Thoracic aorta (tissue), 2 donors: ENCODE measurements at regions not wholly inside any gene's neighbourhood (a gene's known extent, or its start where the extent isn't known, plus 50 kb on each side); places are given as distances from the start of the nearest gene placed in this dataset.

Source experiments
- ATAC-seq: fragments of 150-250 bp; one replicate; pipeline ENCODE4 v1.8.0; 2017; ENCODE audit warnings: low read depth; ENCODE audit not compliant: insufficient number of reproducible peaks, low FRiP score
- DNase-seq: peaks from one replicate; pipeline ENCODE4 v3.0.0-alpha.2; 2020; ENCODE audit warnings: low spot score
- H3K27ac ChIP-seq, 2 donors: fragments of 200-600 bp; sonication (generic); 1 replicate in 1 of 2; 2 replicates in 1 of 2; pipeline ENCODE4 v1.5.1; 2016; ENCODE audit warnings: mild to moderate bottlenecking in 2 of 2, moderate library complexity in 2 of 2
- H3K27me3 ChIP-seq: fragments of 200-600 bp; sonication (generic); replicated peaks from 2 replicates; pipeline ENCODE4 v1.6.0; 2016; ENCODE audit warnings: mild to moderate bottlenecking; ENCODE audit not compliant: insufficient read depth
- H3K36me3 ChIP-seq: fragments of 200-600 bp; sonication (generic); one replicate; pipeline ENCODE4 v1.5.1; 2016
- H3K4me1 ChIP-seq, 2 donors: fragments of 200-600 bp; sonication (generic); 1 replicate in 1 of 2; 2 replicates in 1 of 2; pipeline versions ENCODE4 v1.5.1 to v1.6.0; 2016; ENCODE audit warnings: low read depth in 2 of 2, mild to moderate bottlenecking in 1 of 2; ENCODE audit not compliant: control insufficient read depth in 1 of 2
- H3K4me3 ChIP-seq: fragments of 200-600 bp; sonication (generic); 2 replicates; pipeline ENCODE4 v1.5.1; 2016; ENCODE audit warnings: mild to moderate bottlenecking
- H3K9me3 ChIP-seq: fragments of 200-600 bp; sonication (generic); 2 replicates; pipeline ENCODE4 v1.5.1; 2016
- TF ChIP-seq, protein P1 (sequence below): fragments of 200-600 bp; sonication (generic); IDR thresholded peaks from one replicate; pipeline ENCODE4 v1.5.1; 2019; ENCODE audit warnings: antibody characterized with exemption

DNA sequence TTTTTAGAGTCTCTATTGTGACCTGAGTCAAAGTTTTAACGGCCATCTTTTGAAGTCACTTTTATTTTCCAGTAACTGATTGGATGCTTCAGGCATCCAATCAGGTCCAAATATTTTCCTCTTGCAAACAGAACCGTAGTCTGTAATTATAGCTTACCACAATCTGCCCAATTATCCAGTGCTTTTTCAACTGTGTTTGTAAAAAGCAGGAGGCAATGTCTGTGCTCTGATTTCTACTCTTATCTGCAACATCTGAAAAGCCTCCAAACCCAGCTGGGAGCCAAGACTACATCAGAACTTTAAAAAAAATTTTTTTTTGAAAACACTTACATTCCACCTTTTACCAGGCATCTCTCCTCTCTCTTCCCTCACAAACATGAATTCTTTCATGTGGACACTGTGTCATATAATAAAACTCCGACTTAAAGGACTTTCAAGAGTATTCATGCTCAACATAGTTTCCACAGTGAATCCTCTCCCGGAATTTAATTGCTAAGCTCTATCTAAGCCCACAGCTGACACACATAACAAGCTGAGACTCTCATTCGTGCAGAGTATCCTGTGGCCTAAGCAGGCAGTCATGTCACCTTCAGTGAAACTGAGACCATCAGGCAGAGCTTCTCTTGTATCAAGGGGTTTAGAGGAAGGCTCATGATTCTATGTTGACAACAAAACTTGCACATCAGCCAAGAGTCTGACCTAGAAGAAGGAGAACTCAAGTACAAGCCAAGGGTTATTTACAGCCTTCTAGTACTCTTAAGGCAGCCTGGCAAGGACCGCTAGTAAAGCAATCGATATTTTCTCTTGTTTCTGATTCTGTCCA is 272.7 kb downstream of the TLE1 start:
- H3K4me1 ChIP-seq, result peaks cover 6 to 25% of the 10 kb centered on the region in 2 donors

DNA sequence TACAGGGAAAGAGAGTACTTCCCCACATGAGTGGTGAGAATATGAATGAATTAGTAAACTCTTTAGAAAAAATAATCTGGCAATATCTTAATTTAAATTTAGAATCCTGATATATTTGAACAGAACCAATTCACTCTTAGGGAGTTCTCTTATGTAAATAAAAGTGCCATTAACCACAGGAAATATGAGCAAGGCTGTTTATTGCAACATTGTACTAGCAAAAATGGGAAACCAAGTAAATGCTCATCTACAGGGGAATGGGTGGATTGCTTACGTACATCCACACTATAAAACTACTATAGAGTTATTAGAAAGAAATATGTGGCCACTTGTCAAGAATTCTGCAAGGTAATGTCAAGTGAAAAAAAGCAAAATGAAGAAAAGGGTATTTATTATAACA is 274.5 kb downstream of the TLE1 start:
- DNase-seq, result no peak
- no peak overlapping the region for H3K4me3 ChIP-seq
- H3K4me1 ChIP-seq, result peaks cover 6 to 25% of the 10 kb centered on the region in 2 donors
- H3K36me3 ChIP-seq, result no peaks in the 10 kb centered on the region
- no peaks in the 10 kb centered on the region for H3K27me3 ChIP-seq
- H3K9me3 ChIP-seq, result no peaks in the 10 kb centered on the region
- H3K27ac ChIP-seq, result no peak overlapping the region
- TF ChIP-seq, protein P1, sequence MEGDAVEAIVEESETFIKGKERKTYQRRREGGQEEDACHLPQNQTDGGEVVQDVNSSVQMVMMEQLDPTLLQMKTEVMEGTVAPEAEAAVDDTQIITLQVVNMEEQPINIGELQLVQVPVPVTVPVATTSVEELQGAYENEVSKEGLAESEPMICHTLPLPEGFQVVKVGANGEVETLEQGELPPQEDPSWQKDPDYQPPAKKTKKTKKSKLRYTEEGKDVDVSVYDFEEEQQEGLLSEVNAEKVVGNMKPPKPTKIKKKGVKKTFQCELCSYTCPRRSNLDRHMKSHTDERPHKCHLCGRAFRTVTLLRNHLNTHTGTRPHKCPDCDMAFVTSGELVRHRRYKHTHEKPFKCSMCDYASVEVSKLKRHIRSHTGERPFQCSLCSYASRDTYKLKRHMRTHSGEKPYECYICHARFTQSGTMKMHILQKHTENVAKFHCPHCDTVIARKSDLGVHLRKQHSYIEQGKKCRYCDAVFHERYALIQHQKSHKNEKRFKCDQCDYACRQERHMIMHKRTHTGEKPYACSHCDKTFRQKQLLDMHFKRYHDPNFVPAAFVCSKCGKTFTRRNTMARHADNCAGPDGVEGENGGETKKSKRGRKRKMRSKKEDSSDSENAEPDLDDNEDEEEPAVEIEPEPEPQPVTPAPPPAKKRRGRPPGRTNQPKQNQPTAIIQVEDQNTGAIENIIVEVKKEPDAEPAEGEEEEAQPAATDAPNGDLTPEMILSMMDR, result no peak
- no peak for ATAC-seq

More for the DNA sequence above, 272.7 kb downstream of the TLE1 start:
- no peak overlapping the region for H3K4me3 ChIP-seq
- H3K27ac ChIP-seq, result peak overlapping the region; percentile 17 to 41
- DNase-seq (no peak), ATAC-seq (no peak)
- no peaks in the 10 kb centered on the region for H3K9me3 ChIP-seq
- H3K36me3 ChIP-seq, result no peaks in the 10 kb centered on the region
- no peaks in the 10 kb centered on the region for H3K27me3 ChIP-seq
- TF ChIP-seq, protein P1, result no peak

DNA sequence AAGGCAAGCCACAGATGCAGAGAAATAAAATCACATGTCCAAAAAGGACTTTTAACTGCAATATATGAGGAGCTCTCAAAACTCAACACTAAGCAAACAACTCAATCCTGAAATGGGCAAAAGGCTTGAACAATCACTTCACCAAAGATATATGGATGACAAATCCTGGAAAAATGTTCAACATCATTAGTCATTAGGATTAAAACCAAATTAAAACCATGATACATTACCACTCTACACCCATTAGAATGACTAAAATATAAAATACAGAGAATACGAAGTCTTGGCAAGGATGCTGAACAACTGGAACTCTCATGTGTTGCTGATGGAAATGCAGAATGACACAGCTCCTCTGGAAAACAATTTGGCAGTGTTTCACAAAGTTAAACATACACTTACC is 277.4 kb downstream of the TLE1 start:
- DNase-seq (no peak), ATAC-seq (no peak)

DNA sequence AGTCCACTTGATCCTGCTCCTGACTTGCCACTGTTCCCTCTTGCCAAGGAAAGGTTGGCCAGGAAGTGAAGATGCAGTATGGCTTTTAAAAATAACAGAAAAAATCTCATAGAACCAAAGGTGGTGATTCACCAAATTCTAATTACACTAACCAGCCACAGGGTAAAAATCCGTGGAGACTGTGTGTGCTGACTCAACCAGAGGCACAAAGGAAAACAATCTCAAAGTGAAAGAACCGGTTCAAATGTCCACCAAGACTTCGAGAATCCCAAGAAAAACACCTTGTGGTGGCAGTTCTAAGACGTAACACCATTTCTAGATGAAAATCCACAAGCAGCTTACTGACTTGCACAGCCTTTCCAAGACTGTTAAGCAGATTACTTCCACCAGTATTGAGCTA is 279.1 kb downstream of the TLE1 start:
- DNase-seq (no peak), ATAC-seq (no peak)
- Histone ChIP-seq H3K27me3 (no peaks in the 10 kb centered on the region), H3K4me1 (no peaks in the 10 kb centered on the region), H3K27ac (no peak overlapping the region), H3K4me3 (no peak overlapping the region), H3K9me3 (no peaks in the 10 kb centered on the region), H3K36me3 (no peaks in the 10 kb centered on the region)
- TF ChIP-seq, protein P1, result no peak

More for the DNA sequence above, 277.4 kb downstream of the TLE1 start:
- Histone ChIP-seq H3K36me3 (no peaks in the 10 kb centered on the region), H3K4me3 (no peak overlapping the region), H3K27me3 (no peaks in the 10 kb centered on the region), H3K9me3 (no peaks in the 10 kb centered on the region), H3K4me1 (peaks cover 0 to 14% of the 10 kb centered on the region in 2 donors), H3K27ac (no peak overlapping the region)
- TF ChIP-seq, protein P1, result no peak

DNA sequence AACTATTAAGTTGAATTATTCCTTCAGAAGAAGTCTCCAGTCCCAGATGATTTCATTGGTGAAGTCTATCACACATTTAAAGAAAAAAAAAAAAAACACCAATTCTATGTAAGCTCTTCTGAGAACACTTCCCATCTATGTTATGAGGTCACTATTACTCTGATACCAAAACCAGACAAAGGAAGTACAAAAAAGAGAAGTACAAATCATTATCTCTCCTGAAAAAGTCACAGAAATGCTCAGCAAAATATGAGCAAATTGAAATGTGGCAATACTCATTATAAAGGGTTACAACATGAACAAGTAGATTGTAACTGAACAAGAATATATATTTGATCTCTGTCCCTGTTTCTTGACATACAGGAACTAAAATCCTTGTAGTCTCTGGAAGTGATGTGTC is 280.4 kb downstream of the TLE1 start:
- Histone ChIP-seq H3K27me3 (no peaks in the 10 kb centered on the region), H3K9me3 (no peaks in the 10 kb centered on the region), H3K36me3 (no peaks in the 10 kb centered on the region), H3K4me3 (no peak overlapping the region), H3K4me1 (no peaks in the 10 kb centered on the region), H3K27ac (no peak overlapping the region)
- DNase-seq, result no peak
- TF ChIP-seq, protein P1, result no peak
- ATAC-seq, result no peak
